NCI-H1092 (cell line): ENCODE measurements at regions not wholly inside any gene's neighbourhood (a gene's known extent, or its start where the extent isn't known, plus 50 kb on each side); places are given as distances from the start of the nearest gene placed in this dataset.
"Not testable (repeated sequence)": the region's sequence is repeated elsewhere in the genome, so short reads cannot be mapped to it uniquely, and the experiment has no call there.

Experiments
- DNase-seq: peaks from one replicate; lab custom pipeline; 2025; lab: John Stamatoyannopoulos, UW

- DNase-seq, result no peak
Observed at GRCh38 chr5:100017520-100018262, 517.5 kb upstream of the FAM174A start.

- DNase-seq, result not testable (repeated sequence)
Observed at GRCh38 chr5:100013305-100013704, 521.9 kb upstream of the FAM174A start.

GRCh38 chr5:100011160-100011559, 524.0 kb upstream of the FAM174A start:
- DNase-seq, result not testable (repeated sequence)

- no peak for DNase-seq
Observed at GRCh38 chr5:100004969-100005368, 530.2 kb upstream of the FAM174A start.

- no peak for DNase-seq
Observed at GRCh38 chr5:99998319-99998718, 536.9 kb upstream of the FAM174A start.

GRCh38 chr5:99995407-99995806, 539.8 kb upstream of the FAM174A start:
- no peak for DNase-seq

- DNase-seq, result no peak
Observed at GRCh38 chr5:99973779-99974178, 561.4 kb upstream of the FAM174A start.

GRCh38 chr5:99955962-99956361, 579.2 kb upstream of the FAM174A start:
- no peak for DNase-seq

GRCh38 chr5:99955006-99955405, 580.2 kb upstream of the FAM174A start:
- no peak for DNase-seq

- DNase-seq, result no peak
Observed at GRCh38 chr5:99949969-99950524, 585.1 kb upstream of the FAM174A start.

- no peak for DNase-seq
Observed at GRCh38 chr5:99949361-99949760, 585.8 kb upstream of the FAM174A start.

GRCh38 chr5:99948850-99949249, 586.3 kb upstream of the FAM174A start:
- no peak for DNase-seq

- DNase-seq, result no peak
Observed at GRCh38 chr5:99945478-99946442, 589.4 kb upstream of the FAM174A start.

- no peak for DNase-seq
Observed at GRCh38 chr5:99940540-99940939, 594.6 kb upstream of the FAM174A start.

- DNase-seq, result no peak
Observed at GRCh38 chr5:99936911-99937310, 598.3 kb upstream of the FAM174A start.

- no peak for DNase-seq
Observed at GRCh38 chr5:99929806-99930135, 605.4 kb upstream of the FAM174A start.

GRCh38 chr5:99929067-99929805, 605.9 kb upstream of the FAM174A start:
- DNase-seq, result no peak

- DNase-seq, result no peak
Observed at GRCh38 chr5:99928490-99928889, 606.7 kb upstream of the FAM174A start.

- no peak for DNase-seq
Observed at GRCh38 chr5:99926463-99926862, 608.7 kb upstream of the FAM174A start.

- DNase-seq, result no peak
Observed at GRCh38 chr5:99922386-99922785, 612.8 kb upstream of the FAM174A start.

GRCh38 chr5:99911971-99912370, 623.2 kb upstream of the FAM174A start:
- no peak for DNase-seq

GRCh38 chr5:99906776-99907175, 628.4 kb upstream of the FAM174A start:
- DNase-seq, result no peak
